ENCODE measurements at regions not wholly inside any gene's neighbourhood (a gene's known extent, or its start where the extent isn't known, plus 50 kb on each side); places are given as distances from the start of the nearest gene placed in this dataset.
"Not testable (repeated sequence)": the region's sequence is repeated elsewhere in the genome, so short reads cannot be mapped to it uniquely, and the experiment has no call there.

DNA sequence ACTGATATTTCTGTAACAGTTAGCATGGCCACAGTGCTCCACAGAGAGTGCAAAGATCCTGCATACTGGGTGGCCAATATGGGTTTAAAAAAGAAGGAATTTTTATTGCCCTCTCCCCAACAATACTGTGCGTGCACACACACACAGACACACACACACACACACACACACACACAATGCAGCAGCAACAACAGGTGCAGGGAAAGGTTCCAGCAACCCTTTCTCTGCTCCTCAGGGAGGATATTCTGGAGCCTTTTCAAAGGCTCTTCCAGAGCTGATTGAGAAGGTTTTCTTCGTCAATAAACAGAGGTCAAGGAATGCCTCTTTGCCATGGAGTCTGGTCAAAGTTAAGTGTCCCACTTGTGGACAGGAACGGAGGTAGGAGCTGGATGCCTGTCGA, 84.8 kb upstream of the ZFP42 start:
- Histone ChIP-seq H3K36me3 (ENCODE audit: control insufficient read depth in 2 of 2, extremely low read depth in 1 of 2, insufficient read depth in 2 of 2, low read length in 2 of 2) (no peaks in the 10 kb centered on the region), H3K9ac (ENCODE audit: control insufficient read depth, extremely low read depth, insufficient read depth, low read length) (no peak overlapping the region), H3K9me1 (ENCODE audit: control insufficient read depth, extremely low read depth, insufficient read depth, low read length) (no peaks in the 10 kb centered on the region), H3K4me2 (ENCODE audit: control insufficient read depth, extremely low read depth, insufficient read depth, low read depth, low read length) (no peak overlapping the region), H3K9me3 (ENCODE audit: control insufficient read depth, low read depth, low read length) (no peaks in the 10 kb centered on the region), H3K4me1 (ENCODE audit: control insufficient read depth, extremely low read depth, insufficient read depth, low read length) (no peaks in the 10 kb centered on the region), H3K4me3 (ENCODE audit: control insufficient read depth in 2 of 3, extremely low read depth in 1 of 3, insufficient read depth in 2 of 3, low read depth in 1 of 3, low read length in 3 of 3) (no peak overlapping the region), H3K79me2 (ENCODE audit: control insufficient read depth, insufficient read depth, low read length) (no peaks in the 10 kb centered on the region), H3K27ac (ENCODE audit: control insufficient read depth, insufficient read depth, low read length) (no peak overlapping the region), H3K27me3 (ENCODE audit: control insufficient read depth, extremely low read depth, insufficient read depth, low read length) (no peaks in the 10 kb centered on the region), H4K20me1 (ENCODE audit: control insufficient read depth, extremely low read depth, insufficient read depth, low read length) (no peaks in the 10 kb centered on the region), H2AFZ (ENCODE audit: control insufficient read depth, low read length) (no peak overlapping the region)
- TF ChIP-seq, protein P1, sequence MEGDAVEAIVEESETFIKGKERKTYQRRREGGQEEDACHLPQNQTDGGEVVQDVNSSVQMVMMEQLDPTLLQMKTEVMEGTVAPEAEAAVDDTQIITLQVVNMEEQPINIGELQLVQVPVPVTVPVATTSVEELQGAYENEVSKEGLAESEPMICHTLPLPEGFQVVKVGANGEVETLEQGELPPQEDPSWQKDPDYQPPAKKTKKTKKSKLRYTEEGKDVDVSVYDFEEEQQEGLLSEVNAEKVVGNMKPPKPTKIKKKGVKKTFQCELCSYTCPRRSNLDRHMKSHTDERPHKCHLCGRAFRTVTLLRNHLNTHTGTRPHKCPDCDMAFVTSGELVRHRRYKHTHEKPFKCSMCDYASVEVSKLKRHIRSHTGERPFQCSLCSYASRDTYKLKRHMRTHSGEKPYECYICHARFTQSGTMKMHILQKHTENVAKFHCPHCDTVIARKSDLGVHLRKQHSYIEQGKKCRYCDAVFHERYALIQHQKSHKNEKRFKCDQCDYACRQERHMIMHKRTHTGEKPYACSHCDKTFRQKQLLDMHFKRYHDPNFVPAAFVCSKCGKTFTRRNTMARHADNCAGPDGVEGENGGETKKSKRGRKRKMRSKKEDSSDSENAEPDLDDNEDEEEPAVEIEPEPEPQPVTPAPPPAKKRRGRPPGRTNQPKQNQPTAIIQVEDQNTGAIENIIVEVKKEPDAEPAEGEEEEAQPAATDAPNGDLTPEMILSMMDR (optimal IDR thresholded peaks at IDR 0.05 in 1 of 3, IDR thresholded peaks at IDR 0.05 in 1 of 3, conservative IDR thresholded peaks at IDR 0.05 in 1 of 3; ENCODE audit: extremely low read depth in 1 of 3, insufficient read depth in 2 of 3, low read length in 3 of 3): no peak
- dilution Hi-C loops (cut with MboI; ENCODE audit: extremely low pct_ligation_motif_present, low sequenced_read_pairs): no loop called here
- DNase-seq (ENCODE audit: low read depth, low spot score) (no peak), FAIRE-seq (no peak)

DNA sequence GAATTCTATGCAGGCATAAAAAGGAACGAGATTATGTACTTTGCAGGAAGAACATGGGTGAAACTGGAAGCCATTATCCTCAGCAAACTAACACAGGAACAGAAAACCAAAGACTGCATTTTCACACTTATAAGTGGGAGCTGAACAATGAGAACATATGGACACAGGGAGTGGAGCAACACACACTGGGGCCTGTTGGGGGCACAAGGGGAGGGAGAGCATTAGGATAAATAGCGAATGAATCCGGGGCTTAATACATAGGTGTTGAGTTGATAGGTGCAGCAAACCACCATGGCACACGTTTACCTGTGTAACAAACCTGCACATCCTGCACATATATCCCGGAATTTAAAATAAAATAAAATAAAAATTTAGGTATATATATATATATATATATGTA, 80.2 kb upstream of the ZFP42 start:
- H2AFZ ChIP-seq (ENCODE audit: control insufficient read depth, low read length); H3K9me3 ChIP-seq (ENCODE audit: control insufficient read depth, low read depth, low read length); dilution Hi-C loops (cut with MboI; ENCODE audit: extremely low pct_ligation_motif_present, low sequenced_read_pairs); H3K27ac ChIP-seq (ENCODE audit: control insufficient read depth, insufficient read depth, low read length); H3K9me1 ChIP-seq (ENCODE audit: control insufficient read depth, extremely low read depth, insufficient read depth, low read length); H3K27me3 ChIP-seq (ENCODE audit: control insufficient read depth, extremely low read depth, insufficient read depth, low read length); H3K36me3 ChIP-seq (ENCODE audit: control insufficient read depth in 2 of 2, extremely low read depth in 1 of 2, insufficient read depth in 2 of 2, low read length in 2 of 2); DNase-seq (ENCODE audit: low read depth, low spot score); H3K4me1 ChIP-seq (ENCODE audit: control insufficient read depth, extremely low read depth, insufficient read depth, low read length); H4K20me1 ChIP-seq (ENCODE audit: control insufficient read depth, extremely low read depth, insufficient read depth, low read length); H3K4me3 ChIP-seq (ENCODE audit: control insufficient read depth in 2 of 3, extremely low read depth in 1 of 3, insufficient read depth in 2 of 3, low read depth in 1 of 3, low read length in 3 of 3); H3K4me2 ChIP-seq (ENCODE audit: control insufficient read depth, extremely low read depth, insufficient read depth, low read depth, low read length); FAIRE-seq; H3K9ac ChIP-seq (ENCODE audit: control insufficient read depth, extremely low read depth, insufficient read depth, low read length); H3K79me2 ChIP-seq (ENCODE audit: control insufficient read depth, insufficient read depth, low read length): not testable (repeated sequence)

DNA sequence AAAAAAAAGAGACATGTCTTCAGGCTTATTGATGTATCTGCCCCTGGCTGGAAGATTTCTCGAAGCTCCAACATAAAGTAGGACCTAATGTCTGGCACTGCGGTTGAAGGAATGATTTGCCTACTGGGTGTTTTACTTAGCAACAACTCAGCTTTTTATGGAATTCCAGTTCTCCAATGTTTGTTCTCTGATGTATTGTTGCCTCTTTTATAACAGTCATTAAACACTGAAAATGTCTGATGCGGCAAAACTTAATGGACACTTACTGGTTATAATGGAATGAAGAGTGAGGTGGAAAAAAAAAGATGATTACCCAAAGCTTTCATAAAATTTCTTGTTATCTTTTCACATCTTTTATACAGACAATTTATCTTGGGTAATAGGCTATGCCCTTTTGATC, 75.6 kb upstream of the ZFP42 start:
- Histone ChIP-seq H3K79me2 (ENCODE audit: control insufficient read depth, insufficient read depth, low read length) (no peaks in the 10 kb centered on the region), H3K36me3 (ENCODE audit: control insufficient read depth in 2 of 2, extremely low read depth in 1 of 2, insufficient read depth in 2 of 2, low read length in 2 of 2) (no peaks in the 10 kb centered on the region), H3K9ac (ENCODE audit: control insufficient read depth, extremely low read depth, insufficient read depth, low read length) (no peak overlapping the region), H3K4me1 (ENCODE audit: control insufficient read depth, extremely low read depth, insufficient read depth, low read length) (no peaks in the 10 kb centered on the region), H2AFZ (ENCODE audit: control insufficient read depth, low read length) (no peak overlapping the region), H4K20me1 (ENCODE audit: control insufficient read depth, extremely low read depth, insufficient read depth, low read length) (no peaks in the 10 kb centered on the region), H3K9me1 (ENCODE audit: control insufficient read depth, extremely low read depth, insufficient read depth, low read length) (no peaks in the 10 kb centered on the region), H3K27me3 (ENCODE audit: control insufficient read depth, extremely low read depth, insufficient read depth, low read length) (no peaks in the 10 kb centered on the region), H3K4me3 (ENCODE audit: control insufficient read depth in 2 of 3, extremely low read depth in 1 of 3, insufficient read depth in 2 of 3, low read depth in 1 of 3, low read length in 3 of 3) (no peak overlapping the region), H3K27ac (ENCODE audit: control insufficient read depth, insufficient read depth, low read length) (no peak overlapping the region), H3K4me2 (ENCODE audit: control insufficient read depth, extremely low read depth, insufficient read depth, low read depth, low read length) (no peak overlapping the region), H3K9me3 (ENCODE audit: control insufficient read depth, low read depth, low read length) (no peaks in the 10 kb centered on the region)
- FAIRE-seq: no peak
- dilution Hi-C loops (cut with MboI; ENCODE audit: extremely low pct_ligation_motif_present, low sequenced_read_pairs): no loop called here
- TF ChIP-seq, protein P1 (optimal IDR thresholded peaks at IDR 0.05 in 1 of 3, IDR thresholded peaks at IDR 0.05 in 1 of 3, conservative IDR thresholded peaks at IDR 0.05 in 1 of 3; ENCODE audit: extremely low read depth in 1 of 3, insufficient read depth in 2 of 3, low read length in 3 of 3): no peak
- TF ChIP-seq EZH2 (IDR thresholded peaks at IDR 0.05; ENCODE audit: low read length): no peak
- DNase-seq (ENCODE audit: low read depth, low spot score): no peak
